ENCODE measurements at regions not wholly inside any gene's neighbourhood (a gene's known extent, or its start where the extent isn't known, plus 50 kb on each side); places are given as distances from the start of the nearest gene placed in this dataset.

GRCh38 chr1:218568962-218569550, 223.9 kb downstream of the TGFB2 start:
- no peak overlapping the region for H3K27ac Mint-ChIP-seq (ENCODE audit: unreplicated experiment)
- intact Hi-C loops (cut with micrococcal nuclease; ENCODE audit: unreplicated experiment) = no loop called here
- TF ChIP-seq CTCF (IDR thresholded peaks at IDR 0.05; ENCODE audit: insufficient read depth in 1 of 2, low read depth in 1 of 2, low read length in 1 of 2, severe bottlenecking in 1 of 2, unreplicated experiment in 1 of 2) = no peak

GRCh38 chr1:218570456-218570855, 225.3 kb downstream of the TGFB2 start:
- POLR2A ChIA-PET = no interaction called here
- CTCF ChIA-PET = interaction anchor here (0.6 kb wide), 1 partner anchor 168 kb away, joined by 3 read pairs; no protein-coding TSS in a partner anchor

More at GRCh38 chr1:218568962-218569550, 223.9 kb downstream of the TGFB2 start:
- DNase-seq = no peak
- H3K27me3 Mint-ChIP-seq (ENCODE audit: insufficient read depth, unreplicated experiment) = no peaks in the 10 kb centered on the region
- H3K9me3 ChIP-seq = no peaks in the 10 kb centered on the region
- H3K4me1 Mint-ChIP-seq (ENCODE audit: low read depth, unreplicated experiment) = no peaks in the 10 kb centered on the region
- H3K27me3 ChIP-seq (replicated peaks; ENCODE audit: control insufficient read depth, insufficient read depth, low read length) = no peaks in the 10 kb centered on the region
- peaks cover 8% of the 10 kb centered on the region; the same call in 1 of the 2 replicates for H3K4me1 ChIP-seq
- peaks cover 11% of the 10 kb centered on the region for H3K9me3 Mint-ChIP-seq (ENCODE audit: unreplicated experiment)
- no peak overlapping the region for H3K4me3 Mint-ChIP-seq (ENCODE audit: unreplicated experiment)
- ChIA-PET CTCF (no interaction called here), POLR2A (no interaction called here)
- no peaks in the 10 kb centered on the region for H3K36me3 ChIP-seq (ENCODE audit: control insufficient read depth, insufficient read depth, low read length)
- no peaks in the 10 kb centered on the region for H3K36me3 Mint-ChIP-seq (ENCODE audit: insufficient read depth, unreplicated experiment)
- no TSS peak for BruUV-seq (replicated peaks)
- no peak overlapping the region for H3K4me3 ChIP-seq (ENCODE audit: low read depth, low read length)

GRCh38 chr1:218571491-218571890, 226.4 kb downstream of the TGFB2 start:
- no peaks in the 10 kb centered on the region for H3K27me3 Mint-ChIP-seq (ENCODE audit: insufficient read depth, unreplicated experiment)
- H3K4me1 Mint-ChIP-seq (ENCODE audit: low read depth, unreplicated experiment) = no peaks in the 10 kb centered on the region
- no peak overlapping the region for H3K4me3 ChIP-seq (ENCODE audit: low read depth, low read length)
- H3K27me3 ChIP-seq (replicated peaks; ENCODE audit: control insufficient read depth, insufficient read depth, low read length) = no peaks in the 10 kb centered on the region
- no TSS peak for BruUV-seq (replicated peaks)
- H3K36me3 Mint-ChIP-seq (ENCODE audit: insufficient read depth, unreplicated experiment) = no peaks in the 10 kb centered on the region
- ChIA-PET POLR2A (no interaction called here), CTCF (interaction anchor here (0.6 kb wide), 1 partner anchor 49 kb away, joined by 3 read pairs; no protein-coding TSS in a partner anchor)
- H3K4me1 ChIP-seq = peaks cover 8% of the 10 kb centered on the region; the same call in 1 of the 2 replicates
- H3K27ac Mint-ChIP-seq (ENCODE audit: unreplicated experiment) = no peak overlapping the region
- no peak overlapping the region for H3K4me3 Mint-ChIP-seq (ENCODE audit: unreplicated experiment)
- no peaks in the 10 kb centered on the region for H3K9me3 ChIP-seq
- DNase-seq = peak in 1 of 2 experiments; percentile 14
- H3K9me3 Mint-ChIP-seq (ENCODE audit: unreplicated experiment) = peaks cover 20% of the 10 kb centered on the region
- intact Hi-C loops (cut with micrococcal nuclease; ENCODE audit: unreplicated experiment) = no loop called here
- no peak for TF ChIP-seq CTCF (IDR thresholded peaks at IDR 0.05; ENCODE audit: insufficient read depth in 1 of 2, low read depth in 1 of 2, low read length in 1 of 2, severe bottlenecking in 1 of 2, unreplicated experiment in 1 of 2)
- H3K36me3 ChIP-seq (ENCODE audit: control insufficient read depth, insufficient read depth, low read length) = no peaks in the 10 kb centered on the region

More at GRCh38 chr1:218570456-218570855, 225.3 kb downstream of the TGFB2 start:
- intact Hi-C loops (cut with micrococcal nuclease; ENCODE audit: unreplicated experiment) = no loop called here
- Histone ChIP-seq H3K4me1 (peaks cover 8% of the 10 kb centered on the region; the same call in 1 of the 2 replicates), H3K4me3 (ENCODE audit: low read depth, low read length) (no peak overlapping the region), H3K9me3 (no peaks in the 10 kb centered on the region), H3K27me3 (replicated peaks; ENCODE audit: control insufficient read depth, insufficient read depth, low read length) (no peaks in the 10 kb centered on the region), H3K36me3 (ENCODE audit: control insufficient read depth, insufficient read depth, low read length) (no peaks in the 10 kb centered on the region)
- no peak for TF ChIP-seq CTCF (IDR thresholded peaks at IDR 0.05; ENCODE audit: insufficient read depth in 1 of 2, low read depth in 1 of 2, low read length in 1 of 2, severe bottlenecking in 1 of 2, unreplicated experiment in 1 of 2)
- BruUV-seq (replicated peaks) = no TSS peak
- Mint-ChIP-seq H3K36me3 (ENCODE audit: insufficient read depth, unreplicated experiment) (no peaks in the 10 kb centered on the region), H3K9me3 (ENCODE audit: unreplicated experiment) (peaks cover 20% of the 10 kb centered on the region), H3K27ac (ENCODE audit: unreplicated experiment) (no peak overlapping the region), H3K4me1 (ENCODE audit: low read depth, unreplicated experiment) (no peaks in the 10 kb centered on the region), H3K27me3 (ENCODE audit: insufficient read depth, unreplicated experiment) (no peaks in the 10 kb centered on the region), H3K4me3 (ENCODE audit: unreplicated experiment) (no peak overlapping the region)
- DNase-seq = no peak
